ENCODE measurements at regions not wholly inside any gene's neighbourhood (a gene's known extent, or its start where the extent isn't known, plus 50 kb on each side); places are given as distances from the start of the nearest gene placed in this dataset.

DNA sequence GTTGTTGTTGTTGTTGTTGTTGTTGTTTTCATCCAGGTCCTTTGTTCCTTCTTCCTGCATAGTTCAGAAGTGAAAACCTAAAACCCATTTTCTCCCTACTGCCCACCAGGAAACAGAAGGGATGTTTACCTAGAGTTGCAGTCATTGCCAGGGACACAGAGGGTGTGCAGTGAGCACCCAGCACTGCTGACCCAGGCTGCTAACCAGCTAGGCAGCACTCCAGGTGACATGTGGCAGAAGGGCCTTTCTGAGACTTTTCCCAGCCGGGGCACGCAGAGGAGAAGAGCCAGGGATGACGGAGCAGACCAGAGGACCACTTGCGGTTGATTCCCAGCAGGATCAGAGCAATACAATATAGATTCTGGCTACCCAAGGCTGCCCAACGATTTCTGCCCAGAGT, 286.3 kb downstream of the BCL11A start:
- TF ChIP-seq HCFC1 (IDR thresholded peaks at IDR 0.05; ENCODE audit: low read length) (no peak), FOXM1 (IDR thresholded peaks at IDR 0.05; ENCODE audit: low read depth, low read length) (no peak), POLR2A (IDR thresholded peaks at IDR 0.05; ENCODE audit: low read depth, low read length) (no peak), CEBPB (IDR thresholded peaks at IDR 0.05; ENCODE audit: borderline replicate concordance in 1 of 2, low read depth in 2 of 2, low read length in 2 of 2) (no peak), SUPT20H (IDR thresholded peaks at IDR 0.05; ENCODE audit: borderline replicate concordance, control insufficient read depth, low read depth, low read length) (no peak), EZH2 (IDR thresholded peaks at IDR 0.05; ENCODE audit: borderline replicate concordance, control insufficient read depth, low read depth, low read length) (no peak), RAD21 (IDR thresholded peaks at IDR 0.05; ENCODE audit: insufficient read depth, low read depth, low read length) (no peak)
- TF ChIP-seq, protein P1, sequence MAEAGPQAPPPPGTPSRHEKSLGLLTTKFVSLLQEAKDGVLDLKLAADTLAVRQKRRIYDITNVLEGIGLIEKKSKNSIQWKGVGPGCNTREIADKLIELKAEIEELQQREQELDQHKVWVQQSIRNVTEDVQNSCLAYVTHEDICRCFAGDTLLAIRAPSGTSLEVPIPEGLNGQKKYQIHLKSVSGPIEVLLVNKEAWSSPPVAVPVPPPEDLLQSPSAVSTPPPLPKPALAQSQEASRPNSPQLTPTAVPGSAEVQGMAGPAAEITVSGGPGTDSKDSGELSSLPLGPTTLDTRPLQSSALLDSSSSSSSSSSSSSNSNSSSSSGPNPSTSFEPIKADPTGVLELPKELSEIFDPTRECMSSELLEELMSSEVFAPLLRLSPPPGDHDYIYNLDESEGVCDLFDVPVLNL (IDR thresholded peaks at IDR 0.05; ENCODE audit: low read depth, low read length): no peak
- TF ChIP-seq, protein P2, sequence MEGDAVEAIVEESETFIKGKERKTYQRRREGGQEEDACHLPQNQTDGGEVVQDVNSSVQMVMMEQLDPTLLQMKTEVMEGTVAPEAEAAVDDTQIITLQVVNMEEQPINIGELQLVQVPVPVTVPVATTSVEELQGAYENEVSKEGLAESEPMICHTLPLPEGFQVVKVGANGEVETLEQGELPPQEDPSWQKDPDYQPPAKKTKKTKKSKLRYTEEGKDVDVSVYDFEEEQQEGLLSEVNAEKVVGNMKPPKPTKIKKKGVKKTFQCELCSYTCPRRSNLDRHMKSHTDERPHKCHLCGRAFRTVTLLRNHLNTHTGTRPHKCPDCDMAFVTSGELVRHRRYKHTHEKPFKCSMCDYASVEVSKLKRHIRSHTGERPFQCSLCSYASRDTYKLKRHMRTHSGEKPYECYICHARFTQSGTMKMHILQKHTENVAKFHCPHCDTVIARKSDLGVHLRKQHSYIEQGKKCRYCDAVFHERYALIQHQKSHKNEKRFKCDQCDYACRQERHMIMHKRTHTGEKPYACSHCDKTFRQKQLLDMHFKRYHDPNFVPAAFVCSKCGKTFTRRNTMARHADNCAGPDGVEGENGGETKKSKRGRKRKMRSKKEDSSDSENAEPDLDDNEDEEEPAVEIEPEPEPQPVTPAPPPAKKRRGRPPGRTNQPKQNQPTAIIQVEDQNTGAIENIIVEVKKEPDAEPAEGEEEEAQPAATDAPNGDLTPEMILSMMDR (IDR thresholded peaks at IDR 0.05 in 2 of 3, conservative IDR thresholded peaks at IDR 0.05 in 1 of 3; ENCODE audit: control insufficient read depth in 2 of 3, extremely low read depth in 1 of 3, insufficient read depth in 1 of 3, low read depth in 3 of 3, low read length in 3 of 3): no peak

Data from GM12878 (cell line).